ENCODE measurements at regions not wholly inside any gene's neighbourhood (a gene's known extent, or its start where the extent isn't known, plus 50 kb on each side); places are given as distances from the start of the nearest gene placed in this dataset.

DNA sequence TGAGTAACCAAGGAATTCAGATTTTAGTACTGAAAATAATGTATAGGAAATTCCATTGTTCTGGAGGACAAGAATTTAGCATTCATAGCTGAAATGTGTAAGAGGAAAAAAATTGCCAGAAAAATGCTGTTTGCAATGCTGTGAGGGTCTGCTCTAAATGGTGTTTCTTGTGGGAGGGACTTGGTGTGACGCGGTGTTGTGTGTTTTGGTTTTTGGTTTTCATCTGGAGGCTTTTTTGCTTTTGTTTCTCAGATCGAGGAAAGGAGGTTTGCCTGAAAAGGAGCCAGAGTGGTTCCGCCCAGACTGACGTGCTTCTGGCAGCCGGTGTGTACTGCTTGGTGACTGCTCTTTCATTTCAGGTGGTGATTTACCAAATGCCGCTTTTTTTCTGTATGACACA is 211.8 kb upstream of the HMGA2 start:
- Mint-ChIP-seq H3K4me3 (no peak overlapping the region), H3K27me3 (ENCODE audit: low read depth) (no peaks in the 10 kb centered on the region), H3K4me1 (peaks cover 15% of the 10 kb centered on the region), H3K9me3 (peaks cover 9% of the 10 kb centered on the region), H3K27ac (no peak overlapping the region), H3K36me3 (peaks cover 5% of the 10 kb centered on the region)
- DNase-seq (ENCODE audit: low spot score) (no peak), ATAC-seq (no peak)
- POLR2A ChIA-PET: no interaction called here
- TF ChIP-seq, protein P1, sequence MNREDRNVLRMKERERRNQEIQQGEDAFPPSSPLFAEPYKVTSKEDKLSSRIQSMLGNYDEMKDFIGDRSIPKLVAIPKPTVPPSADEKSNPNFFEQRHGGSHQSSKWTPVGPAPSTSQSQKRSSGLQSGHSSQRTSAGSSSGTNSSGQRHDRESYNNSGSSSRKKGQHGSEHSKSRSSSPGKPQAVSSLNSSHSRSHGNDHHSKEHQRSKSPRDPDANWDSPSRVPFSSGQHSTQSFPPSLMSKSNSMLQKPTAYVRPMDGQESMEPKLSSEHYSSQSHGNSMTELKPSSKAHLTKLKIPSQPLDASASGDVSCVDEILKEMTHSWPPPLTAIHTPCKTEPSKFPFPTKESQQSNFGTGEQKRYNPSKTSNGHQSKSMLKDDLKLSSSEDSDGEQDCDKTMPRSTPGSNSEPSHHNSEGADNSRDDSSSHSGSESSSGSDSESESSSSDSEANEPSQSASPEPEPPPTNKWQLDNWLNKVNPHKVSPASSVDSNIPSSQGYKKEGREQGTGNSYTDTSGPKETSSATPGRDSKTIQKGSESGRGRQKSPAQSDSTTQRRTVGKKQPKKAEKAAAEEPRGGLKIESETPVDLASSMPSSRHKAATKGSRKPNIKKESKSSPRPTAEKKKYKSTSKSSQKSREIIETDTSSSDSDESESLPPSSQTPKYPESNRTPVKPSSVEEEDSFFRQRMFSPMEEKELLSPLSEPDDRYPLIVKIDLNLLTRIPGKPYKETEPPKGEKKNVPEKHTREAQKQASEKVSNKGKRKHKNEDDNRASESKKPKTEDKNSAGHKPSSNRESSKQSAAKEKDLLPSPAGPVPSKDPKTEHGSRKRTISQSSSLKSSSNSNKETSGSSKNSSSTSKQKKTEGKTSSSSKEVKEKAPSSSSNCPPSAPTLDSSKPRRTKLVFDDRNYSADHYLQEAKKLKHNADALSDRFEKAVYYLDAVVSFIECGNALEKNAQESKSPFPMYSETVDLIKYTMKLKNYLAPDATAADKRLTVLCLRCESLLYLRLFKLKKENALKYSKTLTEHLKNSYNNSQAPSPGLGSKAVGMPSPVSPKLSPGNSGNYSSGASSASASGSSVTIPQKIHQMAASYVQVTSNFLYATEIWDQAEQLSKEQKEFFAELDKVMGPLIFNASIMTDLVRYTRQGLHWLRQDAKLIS (CRISPR knock-in tag; IDR thresholded peaks at IDR 0.05; ENCODE audit: borderline replicate concordance): no peak
- TF ChIP-seq ELF4 (CRISPR knock-in tag; IDR thresholded peaks at IDR 0.05; ENCODE audit: low read depth) (no peak), NR3C1 (CRISPR knock-in tag; conservative IDR thresholded peaks at IDR 0.05; ENCODE audit: low read depth) (no peak), ZBTB21 (CRISPR knock-in tag; IDR thresholded peaks at IDR 0.05; ENCODE audit: borderline replicate concordance) (no peak), KAT7 (CRISPR knock-in tag; IDR thresholded peaks at IDR 0.05; ENCODE audit: borderline replicate concordance) (no peak), EMX1 (CRISPR knock-in tag; IDR thresholded peaks at IDR 0.05) (no peak), TEAD1 (CRISPR knock-in tag; IDR thresholded peaks at IDR 0.05) (no peak), JAZF1 (CRISPR knock-in tag; IDR thresholded peaks at IDR 0.05) (no peak), HMGA2 (CRISPR knock-in tag; IDR thresholded peaks at IDR 0.05) (no peak), RELA (CRISPR knock-in tag; IDR thresholded peaks at IDR 0.05; ENCODE audit: borderline replicate concordance) (no peak)
- TF ChIP-seq, protein P2, sequence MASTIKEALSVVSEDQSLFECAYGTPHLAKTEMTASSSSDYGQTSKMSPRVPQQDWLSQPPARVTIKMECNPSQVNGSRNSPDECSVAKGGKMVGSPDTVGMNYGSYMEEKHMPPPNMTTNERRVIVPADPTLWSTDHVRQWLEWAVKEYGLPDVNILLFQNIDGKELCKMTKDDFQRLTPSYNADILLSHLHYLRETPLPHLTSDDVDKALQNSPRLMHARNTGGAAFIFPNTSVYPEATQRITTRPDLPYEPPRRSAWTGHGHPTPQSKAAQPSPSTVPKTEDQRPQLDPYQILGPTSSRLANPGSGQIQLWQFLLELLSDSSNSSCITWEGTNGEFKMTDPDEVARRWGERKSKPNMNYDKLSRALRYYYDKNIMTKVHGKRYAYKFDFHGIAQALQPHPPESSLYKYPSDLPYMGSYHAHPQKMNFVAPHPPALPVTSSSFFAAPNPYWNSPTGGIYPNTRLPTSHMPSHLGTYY (CRISPR knock-in tag; IDR thresholded peaks at IDR 0.05): no peak
- TF ChIP-seq, protein P3, sequence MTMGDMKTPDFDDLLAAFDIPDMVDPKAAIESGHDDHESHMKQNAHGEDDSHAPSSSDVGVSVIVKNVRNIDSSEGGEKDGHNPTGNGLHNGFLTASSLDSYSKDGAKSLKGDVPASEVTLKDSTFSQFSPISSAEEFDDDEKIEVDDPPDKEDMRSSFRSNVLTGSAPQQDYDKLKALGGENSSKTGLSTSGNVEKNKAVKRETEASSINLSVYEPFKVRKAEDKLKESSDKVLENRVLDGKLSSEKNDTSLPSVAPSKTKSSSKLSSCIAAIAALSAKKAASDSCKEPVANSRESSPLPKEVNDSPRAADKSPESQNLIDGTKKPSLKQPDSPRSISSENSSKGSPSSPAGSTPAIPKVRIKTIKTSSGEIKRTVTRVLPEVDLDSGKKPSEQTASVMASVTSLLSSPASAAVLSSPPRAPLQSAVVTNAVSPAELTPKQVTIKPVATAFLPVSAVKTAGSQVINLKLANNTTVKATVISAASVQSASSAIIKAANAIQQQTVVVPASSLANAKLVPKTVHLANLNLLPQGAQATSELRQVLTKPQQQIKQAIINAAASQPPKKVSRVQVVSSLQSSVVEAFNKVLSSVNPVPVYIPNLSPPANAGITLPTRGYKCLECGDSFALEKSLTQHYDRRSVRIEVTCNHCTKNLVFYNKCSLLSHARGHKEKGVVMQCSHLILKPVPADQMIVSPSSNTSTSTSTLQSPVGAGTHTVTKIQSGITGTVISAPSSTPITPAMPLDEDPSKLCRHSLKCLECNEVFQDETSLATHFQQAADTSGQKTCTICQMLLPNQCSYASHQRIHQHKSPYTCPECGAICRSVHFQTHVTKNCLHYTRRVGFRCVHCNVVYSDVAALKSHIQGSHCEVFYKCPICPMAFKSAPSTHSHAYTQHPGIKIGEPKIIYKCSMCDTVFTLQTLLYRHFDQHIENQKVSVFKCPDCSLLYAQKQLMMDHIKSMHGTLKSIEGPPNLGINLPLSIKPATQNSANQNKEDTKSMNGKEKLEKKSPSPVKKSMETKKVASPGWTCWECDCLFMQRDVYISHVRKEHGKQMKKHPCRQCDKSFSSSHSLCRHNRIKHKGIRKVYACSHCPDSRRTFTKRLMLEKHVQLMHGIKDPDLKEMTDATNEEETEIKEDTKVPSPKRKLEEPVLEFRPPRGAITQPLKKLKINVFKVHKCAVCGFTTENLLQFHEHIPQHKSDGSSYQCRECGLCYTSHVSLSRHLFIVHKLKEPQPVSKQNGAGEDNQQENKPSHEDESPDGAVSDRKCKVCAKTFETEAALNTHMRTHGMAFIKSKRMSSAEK (CRISPR knock-in tag; IDR thresholded peaks at IDR 0.05; ENCODE audit: borderline replicate concordance): no peak
- TF ChIP-seq, protein P4, sequence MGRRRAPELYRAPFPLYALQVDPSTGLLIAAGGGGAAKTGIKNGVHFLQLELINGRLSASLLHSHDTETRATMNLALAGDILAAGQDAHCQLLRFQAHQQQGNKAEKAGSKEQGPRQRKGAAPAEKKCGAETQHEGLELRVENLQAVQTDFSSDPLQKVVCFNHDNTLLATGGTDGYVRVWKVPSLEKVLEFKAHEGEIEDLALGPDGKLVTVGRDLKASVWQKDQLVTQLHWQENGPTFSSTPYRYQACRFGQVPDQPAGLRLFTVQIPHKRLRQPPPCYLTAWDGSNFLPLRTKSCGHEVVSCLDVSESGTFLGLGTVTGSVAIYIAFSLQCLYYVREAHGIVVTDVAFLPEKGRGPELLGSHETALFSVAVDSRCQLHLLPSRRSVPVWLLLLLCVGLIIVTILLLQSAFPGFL (CRISPR knock-in tag; IDR thresholded peaks at IDR 0.05; ENCODE audit: borderline replicate concordance): no peak
- TF ChIP-seq, protein P5, sequence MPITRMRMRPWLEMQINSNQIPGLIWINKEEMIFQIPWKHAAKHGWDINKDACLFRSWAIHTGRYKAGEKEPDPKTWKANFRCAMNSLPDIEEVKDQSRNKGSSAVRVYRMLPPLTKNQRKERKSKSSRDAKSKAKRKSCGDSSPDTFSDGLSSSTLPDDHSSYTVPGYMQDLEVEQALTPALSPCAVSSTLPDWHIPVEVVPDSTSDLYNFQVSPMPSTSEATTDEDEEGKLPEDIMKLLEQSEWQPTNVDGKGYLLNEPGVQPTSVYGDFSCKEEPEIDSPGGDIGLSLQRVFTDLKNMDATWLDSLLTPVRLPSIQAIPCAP (CRISPR knock-in tag; IDR thresholded peaks at IDR 0.05): no peak
- TF ChIP-seq, protein P6, sequence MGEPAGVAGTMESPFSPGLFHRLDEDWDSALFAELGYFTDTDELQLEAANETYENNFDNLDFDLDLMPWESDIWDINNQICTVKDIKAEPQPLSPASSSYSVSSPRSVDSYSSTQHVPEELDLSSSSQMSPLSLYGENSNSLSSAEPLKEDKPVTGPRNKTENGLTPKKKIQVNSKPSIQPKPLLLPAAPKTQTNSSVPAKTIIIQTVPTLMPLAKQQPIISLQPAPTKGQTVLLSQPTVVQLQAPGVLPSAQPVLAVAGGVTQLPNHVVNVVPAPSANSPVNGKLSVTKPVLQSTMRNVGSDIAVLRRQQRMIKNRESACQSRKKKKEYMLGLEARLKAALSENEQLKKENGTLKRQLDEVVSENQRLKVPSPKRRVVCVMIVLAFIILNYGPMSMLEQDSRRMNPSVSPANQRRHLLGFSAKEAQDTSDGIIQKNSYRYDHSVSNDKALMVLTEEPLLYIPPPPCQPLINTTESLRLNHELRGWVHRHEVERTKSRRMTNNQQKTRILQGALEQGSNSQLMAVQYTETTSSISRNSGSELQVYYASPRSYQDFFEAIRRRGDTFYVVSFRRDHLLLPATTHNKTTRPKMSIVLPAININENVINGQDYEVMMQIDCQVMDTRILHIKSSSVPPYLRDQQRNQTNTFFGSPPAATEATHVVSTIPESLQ (CRISPR knock-in tag; IDR thresholded peaks at IDR 0.05): no peak
- CTCF ChIA-PET: interaction anchor here (0.8 to 2.6 kb wide), 2 partner anchors 10 to 266 kb away, joined by 3 to 10 read pairs; no protein-coding TSS in a partner anchor
